HCT116 (cell line): ENCODE measurements at regions not wholly inside any gene's neighbourhood (a gene's known extent, or its start where the extent isn't known, plus 50 kb on each side); places are given as distances from the start of the nearest gene placed in this dataset.

ENCODE experiments used
- ATAC-seq: fragments of 200-7000 bp; cut with Tn5 transposase; 2 replicates; pipeline ENCODE4 v1.9.1; 2020; ENCODE audit warnings: mild to moderate bottlenecking, moderate library complexity
- BruUV-seq: library from RNA; stranded (reverse); fragments of 400-500 nt; replicated peaks from 2 replicates; lab custom pipeline; 2021; lab: Mats Ljungman, UMichigan
- CTCF ChIA-PET: fragments of 300-600 bp; sonication (Branson Sonifier 250); formaldehyde crosslinking; loops from one replicate; lab custom pipeline; 2021; ENCODE audit warnings: antibody characterized with exemption; lab: Charles Lee
- POLR2A ChIA-PET: fragments of 300-600, 350-600 bp; sonication (Branson Sonifier 250); formaldehyde crosslinking; loops from one replicate; lab custom pipeline; 2021; ENCODE audit warnings: antibody characterized with exemption; lab: Charles Lee
- RAD21 ChIA-PET, 2 experiments: fragments of 300-600 bp; sonication (Branson Sonifier 250); formaldehyde crosslinking; loops; one replicate each; lab custom pipeline; 2023; ENCODE audit warnings: low total read pairs in 2 of 2; ENCODE audit not compliant: uncharacterized antibody in 2 of 2, unreplicated experiment in 2 of 2, low non-redundant PET in 1 of 2; lab: Charles Lee
- DNase-seq: peaks from one replicate; pipeline ENCODE4 v3.0.0-alpha.2; 2010; ENCODE audit warnings: low read depth, low spot score
- H2AFZ ChIP-seq: fragments of 200-600 bp; shearing (Covaris generic), sonication (generic); 2 replicates; pipeline ENCODE4 v1.6.1; 2017; ENCODE audit warnings: low read depth, mixed run types, mixed read lengths, antibody characterized with exemption, low read length; ENCODE audit not compliant: poor library complexity, severe bottlenecking
- H3K27ac ChIP-seq: 2 replicates; pipeline ENCODE4 v1.5.1; 2012; ENCODE audit warnings: low read depth, low read length
- H3K27me3 ChIP-seq: fragments of 200-600 bp; sonication (generic); 2 replicates; pipeline ENCODE4 v1.6.1; 2016; ENCODE audit warnings: mixed run types, low read length, mixed read lengths; ENCODE audit not compliant: insufficient read depth
- H3K36me3 ChIP-seq, 2 experiments: fragments of 200-500 bp in 1 of 2; fragments of 200-600 bp in 1 of 2; sonication (Bioruptor generic) in 1 of 2; sonication (generic) in 1 of 2; 2 replicates each; pipeline versions ENCODE4 v1.5.1 to v1.6.1; 2014 to 2016; ENCODE audit warnings: low read length in 2 of 2, inconsistent platforms in 1 of 2, mixed read lengths in 1 of 2, mixed run types in 1 of 2; ENCODE audit not compliant: insufficient read depth in 2 of 2, control insufficient read depth in 1 of 2
- H3K4me1 ChIP-seq, 2 experiments: fragments of 200-600 bp in 1 of 2; sonication (generic) in 1 of 2; 2 replicates each; pipeline versions ENCODE4 v1.5.1 to v1.6.1; 2012 to 2017; ENCODE audit warnings: low read length in 2 of 2, inconsistent platforms in 1 of 2, mild to moderate bottlenecking in 1 of 2, mixed read lengths in 1 of 2, mixed run types in 1 of 2, moderate library complexity in 1 of 2; ENCODE audit not compliant: insufficient read depth in 2 of 2, control insufficient read depth in 1 of 2
- H3K4me2 ChIP-seq: fragments of 200-600 bp; sonication (generic); 2 replicates; pipeline ENCODE4 v1.6.1; 2017; ENCODE audit warnings: mixed run types, low read length, mixed read lengths
- H3K4me3 ChIP-seq, 2 experiments: fragments of 200-600 bp in 1 of 2; sonication (generic) in 1 of 2; replicated peaks in 1 of 2; 2 replicates each; pipeline ENCODE4 v1.5.1; 2011 to 2016; ENCODE audit warnings: low read length in 2 of 2, control low read depth in 1 of 2, low read depth in 1 of 2, mild to moderate bottlenecking in 1 of 2, mixed read lengths in 1 of 2, mixed run types in 1 of 2
- H3K79me2 ChIP-seq: fragments of 200-600 bp; sonication (generic); 2 replicates; pipeline ENCODE4 v1.6.1; 2017; ENCODE audit warnings: mild to moderate bottlenecking, mixed run types, low read length, moderate library complexity, mixed read lengths; ENCODE audit not compliant: insufficient read depth
- H3K9ac ChIP-seq: fragments of 200-600 bp; sonication (generic); 2 replicates; pipeline ENCODE4 v1.6.1; 2016; ENCODE audit warnings: low read length, mixed read lengths
- H3K9me2 ChIP-seq: fragments of 200-600 bp; sonication (generic), shearing (Covaris generic); 2 replicates; pipeline ENCODE4 v1.6.1; 2017; ENCODE audit warnings: mixed run types, mild to moderate bottlenecking, moderate library complexity; ENCODE audit not compliant: insufficient read depth
- H3K9me3 ChIP-seq, 2 experiments: fragments of 200-500 bp in 1 of 2; fragments of 200-600 bp in 1 of 2; sonication (Bioruptor generic) in 1 of 2; sonication (generic) in 1 of 2; 2 replicates each; pipeline ENCODE4 v1.6.1; 2014 to 2017; ENCODE audit warnings: low read length in 2 of 2, mixed read lengths in 2 of 2, inconsistent platforms in 1 of 2, low read depth in 1 of 2, mild to moderate bottlenecking in 1 of 2, mixed run types in 1 of 2, moderate library complexity in 1 of 2; ENCODE audit not compliant: control insufficient read depth in 1 of 2, insufficient read depth in 1 of 2
- H4K20me1 ChIP-seq: fragments of 200-600 bp; sonication (generic), shearing (Covaris generic); 2 replicates; pipeline ENCODE4 v1.6.1; 2017; ENCODE audit warnings: mixed run types, mild to moderate bottlenecking, moderate library complexity; ENCODE audit not compliant: insufficient read depth
- CEBPB ChIP-seq: IDR thresholded peaks from 2 replicates; pipeline ENCODE4 v1.6.1; 2012; ENCODE audit warnings: low read depth
- EZH2phosphoT487 ChIP-seq: fragments of 200-600 bp; IDR thresholded peaks from 2 replicates; pipeline ENCODE4 v1.6.1; 2018; ENCODE audit warnings: antibody characterized with exemption, borderline replicate concordance
- RAD21 ChIP-seq: IDR thresholded peaks from 2 replicates; pipeline ENCODE4 v1.6.1; 2012; ENCODE audit warnings: low read depth, mild to moderate bottlenecking
- SP1 ChIP-seq: IDR thresholded peaks from 2 replicates; pipeline ENCODE4 v1.6.1; 2012; ENCODE audit warnings: low read depth
- TCF7L2 ChIP-seq: IDR thresholded peaks from 2 replicates; pipeline ENCODE4 v1.7.0; 2011; ENCODE audit warnings: borderline replicate concordance, inconsistent platforms; ENCODE audit not compliant: insufficient read depth, insufficient read length; ENCODE audit errors: extremely low read depth
- YY1 ChIP-seq: IDR thresholded peaks from 2 replicates; pipeline ENCODE4 v1.6.1; 2011; ENCODE audit warnings: low read length, low read depth, moderate library complexity, mild to moderate bottlenecking; ENCODE audit not compliant: insufficient replicate concordance; ENCODE audit errors: extremely low read depth
- intact Hi-C: fragments of 100-400 bp; cut with micrococcal nuclease; formaldehyde crosslinking; loops from 2 replicates; pipeline ENCODE4 v1.10.0; 2022
- TF ChIP-seq, protein P1 (sequence below): IDR thresholded peaks from 2 replicates; pipeline ENCODE4 v1.6.1; 2012
- TF ChIP-seq, protein P2 (sequence below): IDR thresholded peaks from 2 replicates; pipeline ENCODE4 v1.6.1; 2011; ENCODE audit warnings: mild to moderate bottlenecking, low read length, moderate library complexity; ENCODE audit not compliant: insufficient replicate concordance; ENCODE audit errors: extremely low read depth

- BruUV-seq = no TSS peak
- H2AFZ ChIP-seq = no peak overlapping the region
- no peaks in the 10 kb centered on the region for H3K9me3 ChIP-seq
- no peak for DNase-seq
- POLR2A ChIA-PET = no interaction called here
- RAD21 ChIA-PET = no interaction called here
- H3K79me2 ChIP-seq = no peaks in the 10 kb centered on the region
- TF ChIP-seq, protein P1, sequence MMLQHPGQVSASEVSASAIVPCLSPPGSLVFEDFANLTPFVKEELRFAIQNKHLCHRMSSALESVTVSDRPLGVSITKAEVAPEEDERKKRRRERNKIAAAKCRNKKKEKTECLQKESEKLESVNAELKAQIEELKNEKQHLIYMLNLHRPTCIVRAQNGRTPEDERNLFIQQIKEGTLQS = no peak
- no peak for TF ChIP-seq EZH2phosphoT487
- TF ChIP-seq TCF7L2 = no peak
- no peak for TF ChIP-seq RAD21
- TF ChIP-seq, protein P2, sequence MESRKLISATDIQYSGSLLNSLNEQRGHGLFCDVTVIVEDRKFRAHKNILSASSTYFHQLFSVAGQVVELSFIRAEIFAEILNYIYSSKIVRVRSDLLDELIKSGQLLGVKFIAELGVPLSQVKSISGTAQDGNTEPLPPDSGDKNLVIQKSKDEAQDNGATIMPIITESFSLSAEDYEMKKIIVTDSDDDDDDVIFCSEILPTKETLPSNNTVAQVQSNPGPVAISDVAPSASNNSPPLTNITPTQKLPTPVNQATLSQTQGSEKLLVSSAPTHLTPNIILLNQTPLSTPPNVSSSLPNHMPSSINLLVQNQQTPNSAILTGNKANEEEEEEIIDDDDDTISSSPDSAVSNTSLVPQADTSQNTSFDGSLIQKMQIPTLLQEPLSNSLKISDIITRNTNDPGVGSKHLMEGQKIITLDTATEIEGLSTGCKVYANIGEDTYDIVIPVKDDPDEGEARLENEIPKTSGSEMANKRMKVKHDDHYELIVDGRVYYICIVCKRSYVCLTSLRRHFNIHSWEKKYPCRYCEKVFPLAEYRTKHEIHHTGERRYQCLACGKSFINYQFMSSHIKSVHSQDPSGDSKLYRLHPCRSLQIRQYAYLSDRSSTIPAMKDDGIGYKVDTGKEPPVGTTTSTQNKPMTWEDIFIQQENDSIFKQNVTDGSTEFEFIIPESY = no peak
- no peak for TF ChIP-seq SP1
- no peak for TF ChIP-seq CEBPB
- no peak for TF ChIP-seq YY1
- no peak overlapping the region for H3K4me3 ChIP-seq
- no peak overlapping the region for H3K27ac ChIP-seq
- CTCF ChIA-PET = no interaction called here
- no peaks in the 10 kb centered on the region for H3K36me3 ChIP-seq
- H3K9me2 ChIP-seq = no peaks in the 10 kb centered on the region
- no peaks in the 10 kb centered on the region; a peak in 1 of 4 replicates for H3K4me1 ChIP-seq
- no peak overlapping the region for H3K9ac ChIP-seq
- intact Hi-C loops = no loop called here
- no peak overlapping the region for H3K4me2 ChIP-seq
- no peaks in the 10 kb centered on the region for H4K20me1 ChIP-seq
- H3K27me3 ChIP-seq = no peaks in the 10 kb centered on the region
- ATAC-seq = no peak
Observed at GRCh38 chr2:128408349-128409305, 90.0 kb upstream of the HS6ST1 start.
